ENCODE measurements at regions not wholly inside any gene's neighbourhood (a gene's known extent, or its start where the extent isn't known, plus 50 kb on each side); places are given as distances from the start of the nearest gene placed in this dataset.

DNA sequence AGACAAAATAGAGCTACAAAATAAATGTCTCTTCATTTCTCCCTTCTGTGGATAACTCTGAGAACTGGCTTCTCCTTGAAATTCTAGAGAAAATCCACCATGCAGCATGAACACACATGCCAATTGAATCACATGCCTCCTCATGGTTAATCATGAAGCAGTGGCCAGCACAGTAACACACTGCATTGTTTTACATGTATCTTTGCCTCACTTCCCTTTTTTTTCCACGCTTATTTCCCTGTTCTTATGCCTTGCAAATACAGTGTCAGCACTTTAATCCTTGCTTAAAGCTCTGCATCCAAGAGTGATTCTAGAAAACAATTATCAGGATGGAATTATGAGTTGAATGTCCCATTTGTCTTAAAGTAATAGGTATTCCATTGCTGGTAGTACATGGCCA lies 50.3 kb upstream of the ZBTB7C start:
- peaks cover 9 to 19% of the 10 kb centered on the region in 2 donors for H3K4me1 ChIP-seq
- no peak for DNase-seq (ENCODE audit: low spot score in 2 of 2)
- TF ChIP-seq POLR2A (IDR thresholded peaks at IDR 0.05) (no peak), POLR2AphosphoS5 (IDR thresholded peaks at IDR 0.05) (no peak)
- TF ChIP-seq, protein P1, sequence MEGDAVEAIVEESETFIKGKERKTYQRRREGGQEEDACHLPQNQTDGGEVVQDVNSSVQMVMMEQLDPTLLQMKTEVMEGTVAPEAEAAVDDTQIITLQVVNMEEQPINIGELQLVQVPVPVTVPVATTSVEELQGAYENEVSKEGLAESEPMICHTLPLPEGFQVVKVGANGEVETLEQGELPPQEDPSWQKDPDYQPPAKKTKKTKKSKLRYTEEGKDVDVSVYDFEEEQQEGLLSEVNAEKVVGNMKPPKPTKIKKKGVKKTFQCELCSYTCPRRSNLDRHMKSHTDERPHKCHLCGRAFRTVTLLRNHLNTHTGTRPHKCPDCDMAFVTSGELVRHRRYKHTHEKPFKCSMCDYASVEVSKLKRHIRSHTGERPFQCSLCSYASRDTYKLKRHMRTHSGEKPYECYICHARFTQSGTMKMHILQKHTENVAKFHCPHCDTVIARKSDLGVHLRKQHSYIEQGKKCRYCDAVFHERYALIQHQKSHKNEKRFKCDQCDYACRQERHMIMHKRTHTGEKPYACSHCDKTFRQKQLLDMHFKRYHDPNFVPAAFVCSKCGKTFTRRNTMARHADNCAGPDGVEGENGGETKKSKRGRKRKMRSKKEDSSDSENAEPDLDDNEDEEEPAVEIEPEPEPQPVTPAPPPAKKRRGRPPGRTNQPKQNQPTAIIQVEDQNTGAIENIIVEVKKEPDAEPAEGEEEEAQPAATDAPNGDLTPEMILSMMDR (IDR thresholded peaks at IDR 0.05), result no peak
- H3K27me3 ChIP-seq, result no peaks in the 10 kb centered on the region
- H3K27ac ChIP-seq, result no peak overlapping the region
- H3K9me3 ChIP-seq, result no peaks in the 10 kb centered on the region
- no peak overlapping the region for H3K4me3 ChIP-seq
- no peaks in the 10 kb centered on the region for H3K36me3 ChIP-seq
- intact Hi-C loops (cut with DNase I; ENCODE audit: low total_unique reads), result no loop called here

DNA sequence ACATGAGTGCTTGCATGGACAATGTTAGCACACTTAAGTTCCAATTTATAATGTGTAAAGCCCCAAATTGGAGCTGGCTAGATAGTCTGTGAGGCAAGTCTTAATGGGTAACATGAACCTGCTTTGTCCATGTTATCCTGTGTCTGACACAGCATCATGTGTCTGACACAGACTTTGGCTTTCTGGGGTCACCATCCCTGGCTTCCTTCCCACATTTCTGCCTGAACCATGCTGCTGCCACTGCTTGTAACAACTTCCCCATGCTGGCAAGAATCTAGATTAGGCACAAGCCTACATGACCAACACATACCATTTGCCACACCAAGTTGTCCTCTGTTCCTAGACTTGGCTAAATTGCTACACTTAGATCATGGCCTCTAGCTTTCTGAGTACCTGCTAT lies 49.8 kb upstream of the ZBTB7C start:
- no peaks in the 10 kb centered on the region for H3K36me3 ChIP-seq
- no peak overlapping the region for H3K27ac ChIP-seq
- peaks cover 13 to 24% of the 10 kb centered on the region in 2 donors for H3K4me1 ChIP-seq
- H3K27me3 ChIP-seq, result no peaks in the 10 kb centered on the region
- H3K4me3 ChIP-seq, result no peak overlapping the region
- intact Hi-C loops (cut with DNase I; ENCODE audit: low total_unique reads), result no loop called here
- no peaks in the 10 kb centered on the region for H3K9me3 ChIP-seq
- DNase-seq (ENCODE audit: low spot score in 2 of 2), result no peak
- TF ChIP-seq POLR2A (IDR thresholded peaks at IDR 0.05) (no peak), POLR2AphosphoS5 (IDR thresholded peaks at IDR 0.05) (no peak)
- TF ChIP-seq, protein P1 (IDR thresholded peaks at IDR 0.05), result no peak

Data from breast epithelium (tissue), 4 donors.